Kidney (tissue), 13 donors: ENCODE measurements at regions not wholly inside any gene's neighbourhood (a gene's known extent, or its start where the extent isn't known, plus 50 kb on each side); places are given as distances from the start of the nearest gene placed in this dataset.

Experiments
- DNase-seq, 5 donors: peaks; one replicate each; pipeline ENCODE4 v3.0.0-alpha.2; 2013 to 2020
- FAIRE-seq: peaks from 2 replicates; lab custom pipeline; 2012; peaks lifted over from hg19 to GRCh38; lab: Jason Lieb, UNC
- H3K27ac ChIP-seq, 2 donors: one replicate each; pipeline ENCODE4 v1.7.0; 2013; ENCODE audit warnings: low read depth in 2 of 2, low read length in 2 of 2, inconsistent platforms in 1 of 2
- H3K27me3 ChIP-seq: one replicate; pipeline ENCODE4 v1.7.1; 2013; ENCODE audit warnings: low read length, inconsistent platforms; ENCODE audit not compliant: control insufficient read depth, insufficient read depth
- H3K36me3 ChIP-seq, 3 donors: one replicate each; pipeline versions ENCODE4 v1.7.0 to v1.7.1; 2013; ENCODE audit warnings: low read length in 3 of 3, control low read depth in 1 of 3, inconsistent platforms in 1 of 3; ENCODE audit not compliant: insufficient read depth in 3 of 3, control insufficient read depth in 2 of 3
- H3K4me1 ChIP-seq, 3 donors: one replicate each; pipeline versions ENCODE4 v1.7.0 to v1.7.1; 2013; ENCODE audit warnings: low read length in 3 of 3, inconsistent platforms in 1 of 3, low read depth in 1 of 3; ENCODE audit not compliant: control insufficient read depth in 2 of 3, insufficient read depth in 2 of 3
- H3K4me3 ChIP-seq, 3 donors: one replicate each; pipeline versions ENCODE4 v1.7.0 to v1.8.1; 2013; ENCODE audit warnings: low read length in 3 of 3, control low read depth in 1 of 3, inconsistent platforms in 1 of 3
- H3K9ac ChIP-seq, 3 donors: one replicate each; pipeline versions ENCODE4 v1.7.0 to v1.7.1; 2013; ENCODE audit warnings: low read length in 3 of 3, control low read depth in 1 of 3, inconsistent platforms in 1 of 3
- H3K9me3 ChIP-seq, 3 donors: one replicate each; pipeline versions ENCODE4 v1.7.0 to v1.7.1; 2013; ENCODE audit warnings: low read length in 3 of 3, control low read depth in 1 of 3, inconsistent platforms in 1 of 3; ENCODE audit not compliant: control insufficient read depth in 2 of 3, insufficient read depth in 1 of 3
- intact Hi-C: fragments of 100-400 bp; cut with DNase I; formaldehyde crosslinking; loops from one replicate; pipeline ENCODE4 v1.11.1; 2022
- TF ChIP-seq, protein P1 (sequence below): IDR thresholded peaks from 3 replicates; pipeline ENCODE4 v1.5.1; 2012; ENCODE audit warnings: mild to moderate bottlenecking, moderate library complexity, borderline replicate concordance; ENCODE audit not compliant: insufficient read depth; ENCODE audit errors: extremely low read depth
- donor health status: control.
- donor health status: control.
- donor health status: control.
- donor health status: control.
- donor health status: control.
- donor health status: DM: yes; HTN: yes; CAD: no.
- donor health status: Normal renal cell carcinoma (clear cell type).

- TF ChIP-seq, protein P1, sequence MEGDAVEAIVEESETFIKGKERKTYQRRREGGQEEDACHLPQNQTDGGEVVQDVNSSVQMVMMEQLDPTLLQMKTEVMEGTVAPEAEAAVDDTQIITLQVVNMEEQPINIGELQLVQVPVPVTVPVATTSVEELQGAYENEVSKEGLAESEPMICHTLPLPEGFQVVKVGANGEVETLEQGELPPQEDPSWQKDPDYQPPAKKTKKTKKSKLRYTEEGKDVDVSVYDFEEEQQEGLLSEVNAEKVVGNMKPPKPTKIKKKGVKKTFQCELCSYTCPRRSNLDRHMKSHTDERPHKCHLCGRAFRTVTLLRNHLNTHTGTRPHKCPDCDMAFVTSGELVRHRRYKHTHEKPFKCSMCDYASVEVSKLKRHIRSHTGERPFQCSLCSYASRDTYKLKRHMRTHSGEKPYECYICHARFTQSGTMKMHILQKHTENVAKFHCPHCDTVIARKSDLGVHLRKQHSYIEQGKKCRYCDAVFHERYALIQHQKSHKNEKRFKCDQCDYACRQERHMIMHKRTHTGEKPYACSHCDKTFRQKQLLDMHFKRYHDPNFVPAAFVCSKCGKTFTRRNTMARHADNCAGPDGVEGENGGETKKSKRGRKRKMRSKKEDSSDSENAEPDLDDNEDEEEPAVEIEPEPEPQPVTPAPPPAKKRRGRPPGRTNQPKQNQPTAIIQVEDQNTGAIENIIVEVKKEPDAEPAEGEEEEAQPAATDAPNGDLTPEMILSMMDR = no peak
- intact Hi-C loops = no loop called here
- Histone ChIP-seq H3K27ac (no peak overlapping the region), H3K36me3 (no peaks in the 10 kb centered on the region), H3K9me3 (no peaks in the 10 kb centered on the region), H3K27me3 (no peaks in the 10 kb centered on the region), H3K4me3 (no peak overlapping the region), H3K9ac (no peak overlapping the region), H3K4me1 (no peaks in the 10 kb centered on the region)
- DNase-seq (no peak), FAIRE-seq (no peak)
Measured at GRCh38 chr10:44183667-44184632, 200.9 kb downstream of the CXCL12 start.

DNA sequence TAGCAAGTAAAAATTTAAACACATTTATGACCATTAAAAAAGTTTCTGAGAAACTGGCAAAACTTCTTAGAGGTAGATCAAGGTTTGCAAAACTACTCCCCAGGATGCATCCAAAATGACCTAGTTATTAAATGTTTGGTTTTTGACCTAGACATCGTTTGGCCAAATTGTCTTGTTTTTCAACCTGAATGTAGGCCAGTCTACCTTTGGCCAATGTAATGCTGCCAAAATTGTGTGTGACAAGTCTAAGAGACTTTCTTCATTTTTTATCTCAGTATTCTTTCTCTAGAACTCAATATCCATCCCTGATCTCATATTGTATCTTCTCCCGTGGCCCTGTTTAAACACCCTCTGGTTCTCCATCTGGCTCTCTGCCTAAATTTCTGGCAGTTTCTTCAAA is 202.0 kb downstream of the CXCL12 start:
- FAIRE-seq (no peak), DNase-seq (no peak)
- H3K4me3 ChIP-seq = no peak overlapping the region
- no peaks in the 10 kb centered on the region for H3K36me3 ChIP-seq
- no peaks in the 10 kb centered on the region for H3K27me3 ChIP-seq
- intact Hi-C loops = no loop called here
- no peaks in the 10 kb centered on the region for H3K9me3 ChIP-seq
- no peak overlapping the region for H3K27ac ChIP-seq
- H3K9ac ChIP-seq = no peak overlapping the region
- H3K4me1 ChIP-seq = no peaks in the 10 kb centered on the region
- TF ChIP-seq, protein P1 = no peak

DNA sequence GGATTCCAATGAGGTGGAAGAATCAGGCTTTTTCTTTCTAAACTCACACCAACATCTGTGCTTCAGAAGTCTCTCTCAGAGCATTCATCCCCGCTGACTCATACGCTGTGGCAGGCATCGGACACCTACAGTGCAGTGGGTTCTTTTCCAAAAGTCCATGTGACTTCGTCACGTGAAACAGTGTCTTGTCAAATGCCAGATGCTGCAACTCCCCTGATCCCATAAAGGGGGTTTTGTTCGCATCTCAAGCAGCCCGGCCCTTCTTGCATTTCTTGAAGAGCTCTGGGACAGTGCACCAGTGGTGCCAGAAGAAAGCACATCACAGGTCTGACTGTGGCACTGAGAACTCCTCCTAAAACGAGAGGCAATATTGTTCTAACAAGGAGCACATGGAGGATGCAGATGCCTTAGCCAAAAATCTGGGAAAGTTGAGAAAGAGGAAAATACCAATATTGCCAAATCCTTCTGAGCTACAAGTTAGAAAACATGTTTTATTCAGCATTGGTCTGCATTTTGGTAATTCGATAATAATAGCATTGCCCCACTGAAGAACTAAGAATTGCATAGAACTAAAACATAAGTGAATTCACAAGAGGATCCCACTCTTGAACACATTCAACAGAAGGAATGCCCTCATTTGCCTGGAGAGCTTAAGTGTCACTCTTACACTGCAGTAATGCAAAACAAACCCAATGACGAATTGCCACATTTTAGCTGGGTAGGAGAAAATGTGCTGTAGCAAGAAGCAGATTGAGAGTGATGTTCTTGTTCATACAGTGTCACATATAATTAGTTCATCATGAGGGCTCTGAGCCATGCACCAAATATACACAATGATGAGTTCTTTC is 204.4 kb downstream of the CXCL12 start:
- Histone ChIP-seq H3K4me3 (no peak overlapping the region), H3K9me3 (no peaks in the 10 kb centered on the region), H3K27ac (no peak overlapping the region), H3K27me3 (no peaks in the 10 kb centered on the region), H3K9ac (no peak overlapping the region), H3K36me3 (no peaks in the 10 kb centered on the region), H3K4me1 (peaks cover 0 to 3% (median 3%) of the 10 kb centered on the region in 3 donors)
- intact Hi-C loops = no loop called here
- FAIRE-seq = no peak
- TF ChIP-seq, protein P1 = no peak
- no peak for DNase-seq
